Tibial artery (tissue), 4 donors: ENCODE measurements at regions not wholly inside any gene's neighbourhood (a gene's known extent, or its start where the extent isn't known, plus 50 kb on each side); places are given as distances from the start of the nearest gene placed in this dataset.

Experiments used
- DNase-seq, 2 donors: peaks; one replicate each; pipeline ENCODE4 v3.0.0-alpha.2; 2019
- H3K27ac ChIP-seq, 2 donors: fragments of 200-600 bp; sonication (generic) in 1 of 2; 1 replicate in 1 of 2; 2 replicates in 1 of 2; pipeline ENCODE4 v1.5.1; 2018 to 2019; ENCODE audit warnings: mild to moderate bottlenecking in 1 of 2
- H3K27me3 ChIP-seq, 2 donors: fragments of 200-600 bp; sonication (generic) in 1 of 2; one replicate each; pipeline versions ENCODE4 v1.5.1 to v1.6.0; 2016 to 2019
- H3K36me3 ChIP-seq, 3 donors: fragments of 200-600 bp; sonication (generic) in 2 of 3; one replicate each; pipeline ENCODE4 v1.5.1; 2016 to 2019; ENCODE audit warnings: mild to moderate bottlenecking in 2 of 3
- H3K4me1 ChIP-seq, 4 donors: fragments of 200-600 bp; sonication (generic) in 2 of 4; 1 replicate in 3 of 4; 2 replicates in 1 of 4; pipeline ENCODE4 v1.5.1; 2016 to 2019
- H3K4me3 ChIP-seq, 2 donors: fragments of 200-600 bp; sonication (generic) in 1 of 2; 1 replicate in 1 of 2; 2 replicates in 1 of 2; pipeline ENCODE4 v1.5.1; 2018 to 2019; ENCODE audit warnings: mild to moderate bottlenecking in 2 of 2
- H3K9me3 ChIP-seq, 3 donors: fragments of 200-600 bp; sonication (generic) in 1 of 3; one replicate each; pipeline ENCODE4 v1.5.1; 2016 to 2019
- CTCF ChIP-seq, 2 experiments: fragments of 200-600 bp in 1 of 2; fragments of 450-650 bp in 1 of 2; IDR thresholded peaks; one replicate each; pipeline ENCODE4 v1.5.1; 2017 to 2019; ENCODE audit warnings: antibody characterized with exemption in 2 of 2, mild to moderate bottlenecking in 1 of 2, moderate library complexity in 1 of 2
- intact Hi-C: fragments of 100-400 bp; cut with DNase I; formaldehyde crosslinking; loops from one replicate; pipeline ENCODE4 v1.15.0; 2023; ENCODE audit warnings: low total_unique reads

GRCh38 chr6:15027472-15027871, 218.4 kb upstream of the JARID2 start:
- DNase-seq: no peak
- Histone ChIP-seq H3K4me1 (peaks cover 0 to 7% (median 0%) of the 10 kb centered on the region in 4 donors), H3K4me3 (no peak overlapping the region), H3K27ac (no peak overlapping the region), H3K9me3 (no peaks in the 10 kb centered on the region), H3K36me3 (no peaks in the 10 kb centered on the region), H3K27me3 (no peaks in the 10 kb centered on the region)
- intact Hi-C loops: no loop called here
- no peak for TF ChIP-seq CTCF (IDR thresholded peaks at IDR 0.05)

DNA sequence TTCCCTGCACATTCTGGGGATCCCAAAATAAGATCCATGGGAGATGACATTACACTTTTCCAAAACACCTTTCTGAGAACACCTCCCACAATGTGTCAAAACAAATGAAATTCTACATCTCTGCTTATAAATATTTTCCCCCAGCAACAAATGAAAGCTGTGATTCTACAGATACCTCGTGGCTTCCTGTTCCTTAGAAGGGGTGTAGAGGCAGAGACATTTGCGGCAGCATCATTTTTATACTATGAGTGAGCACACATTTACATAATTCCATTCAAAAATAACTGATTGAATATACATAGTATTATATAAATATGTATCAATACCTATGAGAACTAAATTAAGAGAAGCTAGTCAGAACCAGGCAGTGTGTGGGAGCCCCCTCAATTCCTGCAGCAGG, 213.9 kb upstream of the JARID2 start:
- H3K36me3 ChIP-seq: no peaks in the 10 kb centered on the region
- H3K4me3 ChIP-seq: no peak overlapping the region
- intact Hi-C loops: no loop called here
- no peak for DNase-seq
- peaks cover 0 to 5% (median 0%) of the 10 kb centered on the region in 4 donors for H3K4me1 ChIP-seq
- TF ChIP-seq CTCF (IDR thresholded peaks at IDR 0.05): no peak
- H3K9me3 ChIP-seq: no peaks in the 10 kb centered on the region
- H3K27ac ChIP-seq: no peak overlapping the region
- H3K27me3 ChIP-seq: no peaks in the 10 kb centered on the region

DNA sequence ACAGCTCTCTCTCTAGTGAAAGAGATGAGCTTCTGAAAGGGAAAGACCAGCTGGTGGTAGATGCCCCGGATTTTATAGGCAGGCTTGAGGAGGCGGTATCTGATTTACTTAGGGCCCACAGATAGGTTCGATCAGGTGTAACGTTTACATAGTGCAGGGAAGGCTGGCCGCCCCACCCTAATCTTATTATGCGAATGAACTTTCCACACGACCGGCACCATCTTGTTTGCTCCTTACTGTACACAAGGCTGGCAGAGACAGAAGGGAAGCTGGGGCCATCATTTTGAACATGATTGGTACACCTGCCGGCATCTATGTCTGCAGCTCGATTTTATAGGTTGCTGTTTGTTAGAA, 212.0 kb upstream of the JARID2 start:
- Histone ChIP-seq H3K27ac (no peak overlapping the region), H3K36me3 (no peaks in the 10 kb centered on the region), H3K4me3 (no peak overlapping the region), H3K4me1 (peaks cover 0 to 4% (median 0%) of the 10 kb centered on the region in 4 donors), H3K9me3 (no peaks in the 10 kb centered on the region), H3K27me3 (no peaks in the 10 kb centered on the region)
- intact Hi-C loops: no loop called here
- no peak for DNase-seq
- TF ChIP-seq CTCF (IDR thresholded peaks at IDR 0.05): no peak

DNA sequence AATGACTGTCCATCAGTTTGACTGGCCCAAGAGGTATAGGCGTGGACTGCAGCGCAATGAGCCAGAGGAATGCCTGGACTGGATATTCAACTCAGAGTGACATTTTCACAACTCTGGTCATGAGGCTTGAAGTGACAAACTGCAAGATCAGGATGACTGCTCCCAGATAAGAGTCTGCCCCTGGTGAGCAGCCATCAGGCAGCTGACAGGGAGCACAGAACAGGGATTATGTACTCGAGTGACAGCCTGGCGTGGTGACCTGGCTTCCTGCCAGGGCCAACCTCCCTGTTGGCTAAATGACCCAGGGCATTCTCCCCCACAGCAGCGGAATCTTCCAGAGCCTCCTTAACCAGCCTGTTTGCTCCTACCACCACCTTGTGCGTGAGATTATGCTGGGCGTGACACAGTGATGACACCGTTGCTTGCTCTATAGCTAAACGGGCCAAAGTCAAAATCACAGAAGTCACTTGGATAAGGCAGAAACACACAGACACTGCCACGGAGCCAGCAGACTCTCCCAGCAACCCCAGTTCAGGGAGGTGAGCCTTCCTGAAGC, 209.1 kb upstream of the JARID2 start:
- no peaks in the 10 kb centered on the region for H3K9me3 ChIP-seq
- intact Hi-C loops: no loop called here
- H3K36me3 ChIP-seq: no peaks in the 10 kb centered on the region
- no peak for DNase-seq
- no peaks in the 10 kb centered on the region for H3K27me3 ChIP-seq
- no peak for TF ChIP-seq CTCF (IDR thresholded peaks at IDR 0.05)
- peaks cover 0 to 4% (median 0%) of the 10 kb centered on the region in 4 donors for H3K4me1 ChIP-seq
- H3K27ac ChIP-seq: no peak overlapping the region
- no peak overlapping the region for H3K4me3 ChIP-seq

DNA sequence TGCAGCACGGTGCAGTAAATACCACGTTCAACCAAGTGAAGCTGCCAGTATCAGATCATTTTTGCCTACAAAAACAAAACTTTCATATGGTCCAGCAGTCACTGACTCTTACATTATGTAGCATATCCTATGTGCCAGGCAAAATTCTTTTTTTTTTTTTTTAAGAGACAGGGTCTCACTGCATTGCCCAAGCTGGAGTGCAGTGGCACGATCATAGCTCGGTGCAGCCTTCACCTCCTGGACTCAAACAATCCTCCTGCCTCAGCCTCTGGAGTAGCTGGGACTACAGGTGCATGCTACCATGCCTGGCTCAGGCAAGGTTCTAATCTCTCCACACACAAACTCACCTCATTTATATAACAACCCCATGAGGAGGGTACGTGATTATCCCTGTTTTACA, 208.6 kb upstream of the JARID2 start:
- no peaks in the 10 kb centered on the region for H3K9me3 ChIP-seq
- no peaks in the 10 kb centered on the region for H3K27me3 ChIP-seq
- H3K27ac ChIP-seq: no peak overlapping the region
- no peak for DNase-seq
- H3K4me3 ChIP-seq: no peak overlapping the region
- no peak for TF ChIP-seq CTCF (IDR thresholded peaks at IDR 0.05)
- intact Hi-C loops: no loop called here
- peaks cover 0 to 4% (median 0%) of the 10 kb centered on the region in 4 donors for H3K4me1 ChIP-seq
- no peaks in the 10 kb centered on the region for H3K36me3 ChIP-seq
